ENCODE measurements at regions not wholly inside any gene's neighbourhood (a gene's known extent, or its start where the extent isn't known, plus 50 kb on each side); places are given as distances from the start of the nearest gene placed in this dataset.
"Not testable (repeated sequence)": the region's sequence is repeated elsewhere in the genome, so short reads cannot be mapped to it uniquely, and the experiment has no call there.

DNA sequence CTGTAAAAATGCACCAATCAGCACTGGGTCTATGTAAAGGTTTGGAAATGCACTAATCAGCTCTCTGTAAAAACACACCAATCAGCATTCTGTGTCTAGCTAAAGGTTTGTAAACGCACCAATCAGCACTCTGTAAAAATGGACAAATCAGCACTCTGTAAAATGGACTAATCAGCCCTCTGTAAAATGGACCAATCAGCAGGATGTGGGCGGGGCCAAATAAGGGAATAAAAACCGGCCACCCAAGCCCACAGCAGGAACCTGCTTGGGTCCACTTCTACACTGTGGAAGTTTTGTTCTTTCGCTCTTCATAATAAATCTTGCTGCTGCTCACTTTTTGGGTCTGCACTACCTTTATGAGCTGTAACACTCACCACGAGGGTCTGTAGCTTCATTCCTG lies 101.0 kb downstream of the SMC2 start:
- not testable (repeated sequence) for H3K9me3 Mint-ChIP-seq (ENCODE audit: unreplicated experiment); H3K79me2 ChIP-seq (ENCODE audit: insufficient read depth, low read length); H3K4me2 ChIP-seq (ENCODE audit: low read length); H3K4me1 Mint-ChIP-seq (ENCODE audit: low read depth, unreplicated experiment); H3K36me3 Mint-ChIP-seq (ENCODE audit: low read depth, unreplicated experiment); H2AFZ ChIP-seq (ENCODE audit: low read depth, low read length); FAIRE-seq; H3K36me3 ChIP-seq (ENCODE audit: insufficient read depth, low read length); H3K4me3 Mint-ChIP-seq (ENCODE audit: unreplicated experiment); H4K20me1 ChIP-seq (ENCODE audit: insufficient read depth, low read length); H3K9me3 ChIP-seq (ENCODE audit: insufficient read depth, low read depth, low read length); DNase-seq (ENCODE audit: low read depth); H3K27ac Mint-ChIP-seq (ENCODE audit: unreplicated experiment); H3K27me3 Mint-ChIP-seq (ENCODE audit: low read depth, unreplicated experiment); H3K9ac ChIP-seq (ENCODE audit: low read length); H3K27ac ChIP-seq (ENCODE audit: low read depth, low read length); H3K4me1 ChIP-seq (ENCODE audit: insufficient read depth, low read length); H3K4me3 ChIP-seq (ENCODE audit: insufficient read depth, low read depth, low read length); H3K27me3 ChIP-seq (ENCODE audit: insufficient read depth, low read length)

DNA sequence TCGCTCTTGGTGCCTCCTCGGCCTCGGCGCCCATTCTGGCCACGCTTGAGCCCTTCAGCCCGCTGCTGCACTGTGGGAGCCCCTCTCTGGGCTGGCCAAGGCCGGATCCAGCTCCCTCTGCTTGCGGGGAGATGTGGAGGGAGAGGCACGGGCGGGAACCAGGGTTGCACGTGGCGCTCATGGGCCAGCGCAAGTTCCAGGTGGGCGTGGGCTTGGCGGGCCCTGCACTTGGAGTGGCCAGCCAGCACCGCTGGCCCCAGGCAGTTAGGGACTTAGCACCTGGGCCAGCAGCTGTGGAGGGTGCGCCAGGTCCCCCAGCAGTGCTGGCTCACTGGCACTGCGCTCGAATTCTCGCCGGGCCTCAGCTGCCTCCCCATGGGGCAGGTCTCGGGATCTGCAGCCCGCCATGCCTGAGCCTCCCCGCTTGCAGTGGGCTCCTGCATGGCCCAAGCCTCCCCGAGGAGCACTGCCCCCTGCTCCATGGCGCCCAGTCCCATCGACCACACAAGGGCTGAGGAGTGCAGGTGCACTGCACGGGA lies 106.4 kb downstream of the SMC2 start:
- TF ChIP-seq, protein P1, sequence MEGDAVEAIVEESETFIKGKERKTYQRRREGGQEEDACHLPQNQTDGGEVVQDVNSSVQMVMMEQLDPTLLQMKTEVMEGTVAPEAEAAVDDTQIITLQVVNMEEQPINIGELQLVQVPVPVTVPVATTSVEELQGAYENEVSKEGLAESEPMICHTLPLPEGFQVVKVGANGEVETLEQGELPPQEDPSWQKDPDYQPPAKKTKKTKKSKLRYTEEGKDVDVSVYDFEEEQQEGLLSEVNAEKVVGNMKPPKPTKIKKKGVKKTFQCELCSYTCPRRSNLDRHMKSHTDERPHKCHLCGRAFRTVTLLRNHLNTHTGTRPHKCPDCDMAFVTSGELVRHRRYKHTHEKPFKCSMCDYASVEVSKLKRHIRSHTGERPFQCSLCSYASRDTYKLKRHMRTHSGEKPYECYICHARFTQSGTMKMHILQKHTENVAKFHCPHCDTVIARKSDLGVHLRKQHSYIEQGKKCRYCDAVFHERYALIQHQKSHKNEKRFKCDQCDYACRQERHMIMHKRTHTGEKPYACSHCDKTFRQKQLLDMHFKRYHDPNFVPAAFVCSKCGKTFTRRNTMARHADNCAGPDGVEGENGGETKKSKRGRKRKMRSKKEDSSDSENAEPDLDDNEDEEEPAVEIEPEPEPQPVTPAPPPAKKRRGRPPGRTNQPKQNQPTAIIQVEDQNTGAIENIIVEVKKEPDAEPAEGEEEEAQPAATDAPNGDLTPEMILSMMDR (IDR thresholded peaks at IDR 0.05; ENCODE audit: insufficient read depth, low read depth, low read length) = no peak
- no peak for TF ChIP-seq EZH2 (IDR thresholded peaks at IDR 0.05; ENCODE audit: insufficient read depth, low read length)
- peaks cover 3% of the 10 kb centered on the region for H3K9me3 Mint-ChIP-seq (ENCODE audit: unreplicated experiment)
- no peak overlapping the region for H2AFZ ChIP-seq (ENCODE audit: low read depth, low read length)
- no peak for DNase-seq (ENCODE audit: low read depth)
- no peak overlapping the region for H3K27ac Mint-ChIP-seq (ENCODE audit: unreplicated experiment)
- H3K4me1 Mint-ChIP-seq (ENCODE audit: low read depth, unreplicated experiment) = no peaks in the 10 kb centered on the region
- no peaks in the 10 kb centered on the region for H3K27me3 Mint-ChIP-seq (ENCODE audit: low read depth, unreplicated experiment)
- H3K9me3 ChIP-seq (ENCODE audit: insufficient read depth, low read depth, low read length) = no peaks in the 10 kb centered on the region
- H3K27me3 ChIP-seq (ENCODE audit: insufficient read depth, low read length) = no peaks in the 10 kb centered on the region
- H3K9ac ChIP-seq (ENCODE audit: low read length) = no peak overlapping the region
- H3K4me3 Mint-ChIP-seq (ENCODE audit: unreplicated experiment) = no peak overlapping the region
- H3K36me3 ChIP-seq (ENCODE audit: insufficient read depth, low read length) = no peaks in the 10 kb centered on the region
- no peaks in the 10 kb centered on the region for H3K79me2 ChIP-seq (ENCODE audit: insufficient read depth, low read length)
- no peak overlapping the region for H3K27ac ChIP-seq (ENCODE audit: low read depth, low read length)
- H4K20me1 ChIP-seq (ENCODE audit: insufficient read depth, low read length) = no peaks in the 10 kb centered on the region
- H3K36me3 Mint-ChIP-seq (ENCODE audit: low read depth, unreplicated experiment) = no peaks in the 10 kb centered on the region
- H3K4me2 ChIP-seq (ENCODE audit: low read length) = no peak overlapping the region
- FAIRE-seq = no peak
- no peak overlapping the region for H3K4me3 ChIP-seq (ENCODE audit: insufficient read depth, low read depth, low read length)
- no peaks in the 10 kb centered on the region for H3K4me1 ChIP-seq (ENCODE audit: insufficient read depth, low read length)

DNA sequence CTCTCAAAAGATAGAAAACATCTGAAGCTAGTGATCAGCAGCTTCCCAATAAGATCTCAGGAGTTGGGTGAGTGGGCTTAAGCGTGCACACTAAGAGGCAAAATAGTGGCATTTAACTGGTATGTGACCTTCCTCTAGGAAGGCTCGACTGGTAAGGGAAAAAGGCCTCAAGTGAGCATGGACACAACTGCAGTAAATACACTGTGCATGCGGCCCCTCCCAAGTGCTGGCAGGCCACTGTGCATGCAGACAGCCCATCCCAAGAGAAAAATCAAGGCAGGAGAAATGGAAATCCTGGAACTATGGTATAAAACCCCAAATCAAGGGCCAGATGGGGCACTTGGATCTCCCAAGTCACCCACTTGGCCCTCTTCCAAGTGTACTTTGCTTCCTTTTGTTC lies 112.7 kb downstream of the SMC2 start:
- no peak for TF ChIP-seq EZH2 (IDR thresholded peaks at IDR 0.05; ENCODE audit: insufficient read depth, low read length)
- TF ChIP-seq, protein P1 (IDR thresholded peaks at IDR 0.05; ENCODE audit: insufficient read depth, low read depth, low read length) = no peak
- H3K27me3 Mint-ChIP-seq (ENCODE audit: low read depth, unreplicated experiment) = no peaks in the 10 kb centered on the region
- Histone ChIP-seq H3K27me3 (ENCODE audit: insufficient read depth, low read length) (no peaks in the 10 kb centered on the region), H3K9me3 (ENCODE audit: insufficient read depth, low read depth, low read length) (no peaks in the 10 kb centered on the region), H4K20me1 (ENCODE audit: insufficient read depth, low read length) (no peaks in the 10 kb centered on the region), H3K4me1 (ENCODE audit: insufficient read depth, low read length) (no peaks in the 10 kb centered on the region), H3K27ac (ENCODE audit: low read depth, low read length) (no peak overlapping the region), H3K79me2 (ENCODE audit: insufficient read depth, low read length) (no peaks in the 10 kb centered on the region), H3K4me3 (ENCODE audit: insufficient read depth, low read depth, low read length) (no peak overlapping the region), H3K36me3 (ENCODE audit: insufficient read depth, low read length) (no peaks in the 10 kb centered on the region), H3K9ac (ENCODE audit: low read length) (no peak overlapping the region), H2AFZ (ENCODE audit: low read depth, low read length) (no peak overlapping the region), H3K4me2 (ENCODE audit: low read length) (no peak overlapping the region)
- no peaks in the 10 kb centered on the region for H3K4me1 Mint-ChIP-seq (ENCODE audit: low read depth, unreplicated experiment)
- no peaks in the 10 kb centered on the region for H3K36me3 Mint-ChIP-seq (ENCODE audit: low read depth, unreplicated experiment)
- H3K9me3 Mint-ChIP-seq (ENCODE audit: unreplicated experiment) = no peaks in the 10 kb centered on the region
- DNase-seq (ENCODE audit: low read depth) (no peak), FAIRE-seq (no peak)
- H3K27ac Mint-ChIP-seq (ENCODE audit: unreplicated experiment) = no peak overlapping the region
- no peak overlapping the region for H3K4me3 Mint-ChIP-seq (ENCODE audit: unreplicated experiment)
